ENCODE measurements at regions not wholly inside any gene's neighbourhood (a gene's known extent, or its start where the extent isn't known, plus 50 kb on each side); places are given as distances from the start of the nearest gene placed in this dataset.
A peak's percentile ranks its signal among the peaks of the same experiment; 100 is the strongest.

GRCh38 chr6:17211101-17211500 is 70.1 kb upstream of the RBM24 start:
- H3K4me2 ChIP-seq (ENCODE audit: low read length): no peak overlapping the region
- H3K9me3 ChIP-seq (ENCODE audit: low read length): no peaks in the 10 kb centered on the region
- no peak overlapping the region for H3K4me3 ChIP-seq (ENCODE audit: low read length)

GRCh38 chr6:17212546-17213371 is 68.4 kb upstream of the RBM24 start:
- Histone ChIP-seq H3K9ac (ENCODE audit: low read length) (no peak overlapping the region), H3K9me2 (ENCODE audit: insufficient read depth, low read length) (no peaks in the 10 kb centered on the region), H3F3A (ENCODE audit: insufficient read depth, low read length, poor library complexity, severe bottlenecking) (no peaks in the 10 kb centered on the region), H3K27ac (ENCODE audit: low read length) (peak overlapping the region; percentile 4), H3K9me3 (ENCODE audit: low read length) (no peaks in the 10 kb centered on the region), H3K27me3 (ENCODE audit: insufficient read depth, low read depth, low read length) (no peaks in the 10 kb centered on the region), H3K36me3 (ENCODE audit: insufficient read depth, low read length) (no peaks in the 10 kb centered on the region), H3K4me2 (ENCODE audit: low read length) (no peak overlapping the region), H2AFZ (ENCODE audit: low read depth, low read length) (peak overlapping the region; percentile 6), H3K4me3 (ENCODE audit: low read length) (no peak overlapping the region), H3K79me2 (replicated peaks; ENCODE audit: insufficient read depth, low read length) (no peaks in the 10 kb centered on the region), H4K20me1 (ENCODE audit: insufficient read depth) (no peaks in the 10 kb centered on the region)
- no peak for TF ChIP-seq CTCF (IDR thresholded peaks at IDR 0.05; ENCODE audit: poor library complexity, severe bottlenecking)
- TF ChIP-seq EZH2 (IDR thresholded peaks at IDR 0.05; ENCODE audit: borderline replicate concordance, insufficient read depth, low read length, poor library complexity, severe bottlenecking): no peak
- TF ChIP-seq REST (IDR thresholded peaks at IDR 0.05; ENCODE audit: borderline replicate concordance): no peak
- TF ChIP-seq EP300 (conservative IDR thresholded peaks at IDR 0.05; ENCODE audit: poor library complexity, severe bottlenecking): no peak

More at GRCh38 chr6:17211101-17211500, 70.1 kb upstream of the RBM24 start:
- no peak overlapping the region for H3K9ac ChIP-seq (ENCODE audit: low read length)
- TF ChIP-seq RAD21 (conservative IDR thresholded peaks at IDR 0.05) (no peak), TAF1 (IDR thresholded peaks at IDR 0.05; ENCODE audit: low read depth) (no peak), MXI1 (conservative IDR thresholded peaks at IDR 0.05; ENCODE audit: poor library complexity, severe bottlenecking) (no peak), POLR2AphosphoS5 (IDR thresholded peaks at IDR 0.05) (no peak), REST (IDR thresholded peaks at IDR 0.05; ENCODE audit: borderline replicate concordance) (no peak), CTCF (IDR thresholded peaks at IDR 0.05; ENCODE audit: poor library complexity, severe bottlenecking) (no peak), EP300 (conservative IDR thresholded peaks at IDR 0.05; ENCODE audit: poor library complexity, severe bottlenecking) (no peak), EZH2 (IDR thresholded peaks at IDR 0.05; ENCODE audit: borderline replicate concordance, insufficient read depth, low read length, poor library complexity, severe bottlenecking) (no peak), SMC3 (conservative IDR thresholded peaks at IDR 0.05; ENCODE audit: poor library complexity) (no peak)
- H3F3A ChIP-seq (ENCODE audit: insufficient read depth, low read length, poor library complexity, severe bottlenecking): no peaks in the 10 kb centered on the region
- no peak overlapping the region for H2AFZ ChIP-seq (ENCODE audit: low read depth, low read length)
- H3K79me2 ChIP-seq (replicated peaks; ENCODE audit: insufficient read depth, low read length): no peaks in the 10 kb centered on the region
- no peaks in the 10 kb centered on the region for H3K9me2 ChIP-seq (ENCODE audit: insufficient read depth, low read length)
- no peaks in the 10 kb centered on the region for H4K20me1 ChIP-seq (ENCODE audit: insufficient read depth)
- H3K27ac ChIP-seq (ENCODE audit: low read length): no peak overlapping the region
- no peaks in the 10 kb centered on the region for H3K36me3 ChIP-seq (ENCODE audit: insufficient read depth, low read length)
- H3K27me3 ChIP-seq (ENCODE audit: insufficient read depth, low read depth, low read length): no peaks in the 10 kb centered on the region
